HT-29 (cell line): ENCODE measurements at regions not wholly inside any gene's neighbourhood (a gene's known extent, or its start where the extent isn't known, plus 50 kb on each side); places are given as distances from the start of the nearest gene placed in this dataset.
A peak's percentile ranks its signal among the peaks of the same experiment; 100 is the strongest.

ENCODE experiments used
- DNase-seq: peaks from one replicate; pipeline ENCODE4 v3.0.0-alpha.2; 2015; ENCODE audit warnings: low spot score

DNA sequence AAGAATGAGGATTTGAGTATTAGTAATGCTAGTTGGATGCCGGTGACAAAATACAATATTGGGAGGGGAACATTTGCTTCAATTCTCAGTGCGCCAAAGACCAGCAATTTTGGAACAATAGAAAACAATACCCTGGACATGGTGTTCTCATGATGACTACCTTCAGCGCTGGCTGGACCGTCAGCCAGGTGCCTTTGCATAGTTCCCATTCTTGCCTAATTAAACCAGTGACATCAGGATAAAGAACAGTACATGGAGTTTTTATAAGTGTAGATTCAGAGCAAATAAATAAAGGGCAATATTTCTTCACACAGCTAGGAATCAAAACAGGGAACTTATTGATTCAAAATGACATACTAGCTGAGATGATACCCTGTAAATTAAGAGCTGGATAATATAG is 404.8 kb upstream of the RORA start:
- DNase-seq: no peak

DNA sequence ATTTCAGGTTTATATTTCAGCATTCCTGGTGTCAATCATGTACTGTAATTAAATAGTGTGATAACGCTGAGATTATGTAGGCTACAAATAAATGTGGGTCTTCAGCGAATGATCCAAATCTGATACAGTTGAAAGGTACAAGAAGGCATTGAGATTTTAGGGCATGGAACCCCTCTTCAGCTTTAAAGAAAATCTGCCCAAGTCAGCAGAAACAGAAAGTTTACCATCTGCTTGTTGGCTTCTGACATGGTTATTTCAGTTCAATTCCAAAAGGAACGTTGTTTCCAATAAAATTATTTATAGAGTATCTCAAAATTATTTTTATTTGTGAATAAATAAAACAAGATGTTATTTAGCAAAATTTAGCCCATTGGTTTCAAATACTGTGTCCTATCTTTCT is 400.2 kb upstream of the RORA start:
- no peak for DNase-seq

DNA sequence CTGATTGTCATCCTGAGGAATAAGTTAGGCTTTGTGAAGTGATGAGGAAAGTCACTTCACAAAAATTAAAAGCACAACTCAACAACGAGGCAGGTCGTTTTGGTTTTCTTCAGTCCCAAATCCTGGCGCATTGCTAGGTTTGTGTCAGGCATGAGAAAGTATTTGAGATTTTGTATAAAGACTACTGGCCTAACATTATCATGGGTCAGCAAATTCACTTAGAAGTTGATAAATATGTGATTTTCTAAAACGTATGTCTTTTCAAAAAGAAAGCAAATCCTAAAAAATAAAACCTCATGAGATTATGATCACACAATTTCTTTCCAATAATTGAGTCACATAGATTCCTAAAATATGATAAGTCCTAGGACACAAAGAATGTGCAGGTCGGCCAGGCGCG is 395.8 kb upstream of the RORA start:
- DNase-seq: no peak

DNA sequence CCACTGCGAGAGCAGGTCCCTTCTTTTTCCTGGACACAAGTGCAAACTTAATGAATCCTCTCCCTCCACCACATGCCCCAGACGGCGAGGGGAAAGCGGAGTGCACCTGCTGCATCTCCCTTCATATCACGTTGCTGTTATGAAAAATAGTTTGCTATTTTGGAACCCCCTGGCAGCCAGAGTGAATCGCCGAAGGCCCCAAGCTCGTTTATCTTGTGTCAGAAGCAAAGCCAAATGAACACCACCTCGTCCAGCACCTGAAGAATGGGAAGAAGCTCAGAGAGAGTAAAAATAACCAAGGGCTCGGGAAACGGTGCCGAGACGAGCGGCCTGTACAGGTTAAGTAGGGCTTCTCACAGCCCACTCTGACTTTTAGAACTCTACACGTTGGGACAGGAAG is 394.6 kb upstream of the RORA start:
- no peak for DNase-seq

DNA sequence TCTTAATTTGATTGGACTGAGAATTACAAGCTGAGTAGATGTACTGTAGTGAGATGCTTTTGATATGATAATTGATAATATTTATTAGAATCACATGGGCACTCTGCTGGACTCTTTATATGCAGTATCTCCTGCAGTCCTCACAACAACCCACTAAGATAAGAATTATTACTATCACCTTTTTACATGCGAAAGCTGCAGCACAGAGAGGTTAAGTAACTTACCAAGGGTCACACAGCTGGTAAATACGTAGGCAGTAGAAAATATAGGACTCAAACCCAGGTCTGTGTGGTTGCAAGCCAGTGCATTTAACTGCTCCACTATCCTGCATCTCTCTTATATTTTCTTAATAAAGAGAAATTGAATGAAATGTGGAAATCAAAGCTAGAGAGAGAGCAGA is 392.8 kb upstream of the RORA start:
- no peak for DNase-seq

DNA sequence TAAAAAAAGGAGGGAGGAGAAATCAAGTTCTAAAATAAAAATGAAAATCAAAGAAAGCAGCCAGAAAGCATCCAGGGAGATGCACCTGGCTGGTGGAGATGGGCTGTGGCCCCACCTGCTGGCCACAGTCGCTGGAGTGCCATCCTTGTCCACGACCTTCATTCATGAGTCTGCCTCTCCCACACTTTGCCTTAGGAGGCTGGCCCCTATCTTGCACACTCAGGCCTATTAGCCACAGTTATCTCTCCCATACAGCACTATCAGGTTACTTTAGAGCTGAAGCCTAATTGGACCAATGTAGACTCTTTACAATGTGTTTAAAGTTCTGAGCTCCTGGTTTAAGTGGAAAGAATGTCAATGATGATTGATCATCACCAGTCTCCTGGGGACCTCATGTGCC is 392.0 kb upstream of the RORA start:
- DNase-seq: peak; percentile 68

DNA sequence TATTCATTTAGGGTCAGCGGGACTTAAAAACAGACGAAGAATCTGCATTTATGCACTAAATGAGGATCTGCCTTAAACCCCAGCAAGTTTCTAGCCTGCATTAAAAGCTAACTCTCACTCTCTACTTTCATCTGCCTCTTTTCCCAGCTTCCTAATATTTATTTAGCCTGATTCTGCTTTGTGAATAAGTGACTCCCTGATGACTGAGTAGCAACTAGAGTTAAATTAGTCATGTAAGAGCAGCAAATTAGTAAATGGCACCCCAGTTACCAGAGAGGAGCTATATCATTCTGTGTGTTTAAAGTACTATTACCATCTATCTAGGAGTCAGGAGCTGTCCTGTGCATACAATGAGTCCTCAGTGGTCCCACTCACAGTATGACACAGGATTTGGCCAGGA is 391.0 kb upstream of the RORA start:
- DNase-seq: no peak

DNA sequence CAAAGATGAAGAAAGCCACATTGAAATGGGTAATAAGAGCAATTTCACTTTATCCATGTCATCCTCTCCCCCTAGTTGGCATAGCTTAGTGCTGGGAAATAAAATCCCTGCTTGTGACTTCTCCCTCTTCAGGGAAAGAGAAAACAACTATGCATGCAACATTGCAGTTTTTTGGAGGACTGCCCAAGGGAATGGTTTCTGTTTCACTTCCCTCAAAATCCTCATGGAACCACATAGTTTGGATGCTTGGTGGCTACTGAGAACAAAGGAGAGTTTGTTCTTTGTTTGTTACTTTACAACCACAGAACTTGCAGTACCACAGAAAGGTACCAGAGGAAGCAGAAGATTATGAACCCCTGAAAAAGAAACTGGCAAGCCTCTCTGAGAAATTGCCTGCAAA is 384.6 kb upstream of the RORA start:
- DNase-seq: no peak

DNA sequence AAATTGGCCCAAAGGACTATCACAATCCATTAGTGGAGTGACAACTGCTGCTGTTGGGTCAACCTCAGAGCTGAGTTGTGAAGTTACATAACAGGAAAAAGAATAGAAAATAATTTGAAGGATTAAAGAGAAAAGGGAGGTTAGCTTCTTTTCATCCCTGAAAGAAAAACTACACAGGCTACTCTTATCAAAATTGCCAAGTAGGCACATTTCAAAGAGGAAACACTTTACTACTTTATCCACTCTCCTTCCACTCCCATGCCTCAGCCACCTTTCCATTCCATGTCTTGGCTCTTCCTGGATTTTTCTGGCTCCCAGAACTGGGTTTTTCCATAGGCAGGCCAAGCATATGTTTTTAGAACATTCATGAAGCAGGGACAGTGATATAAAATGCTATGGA is 384.0 kb upstream of the RORA start:
- DNase-seq: no peak

DNA sequence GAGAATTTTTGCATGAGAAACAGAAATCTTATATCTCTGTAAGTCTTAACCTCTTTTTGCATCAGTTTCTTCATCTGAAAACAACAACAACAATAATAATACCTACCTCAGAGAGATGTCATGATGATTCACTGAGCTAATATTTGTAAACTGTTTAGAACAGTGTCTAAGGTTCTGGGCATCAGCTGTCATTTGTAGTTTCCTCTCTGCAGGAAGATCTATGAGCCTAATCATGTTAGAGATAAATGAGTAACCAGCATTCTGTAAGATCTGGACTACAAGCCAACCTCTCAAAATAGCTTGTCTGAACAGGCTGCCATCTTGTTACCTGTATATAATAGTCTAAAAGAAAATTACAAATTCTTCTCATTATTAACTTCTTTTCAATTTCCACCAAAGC is 383.0 kb upstream of the RORA start:
- no peak for DNase-seq

DNA sequence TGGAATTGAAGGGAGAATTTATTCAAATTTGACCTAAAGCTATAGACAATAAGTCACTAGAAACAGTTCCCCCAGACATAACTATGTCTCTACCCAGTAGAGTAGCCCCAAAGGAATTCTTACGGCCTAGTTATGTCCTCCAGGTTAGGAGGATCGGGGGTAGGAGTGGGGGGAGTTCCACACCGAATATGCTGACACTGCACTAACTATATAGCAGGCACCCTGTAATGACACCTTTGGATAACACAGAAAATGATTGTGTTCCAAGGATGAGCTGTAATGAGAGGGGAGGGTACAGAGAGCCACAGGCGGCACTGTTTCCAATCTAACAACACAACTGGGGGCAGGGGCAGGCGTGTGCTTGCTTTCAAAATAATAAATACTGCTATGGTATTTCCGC is 376.2 kb upstream of the RORA start:
- DNase-seq: no peak

DNA sequence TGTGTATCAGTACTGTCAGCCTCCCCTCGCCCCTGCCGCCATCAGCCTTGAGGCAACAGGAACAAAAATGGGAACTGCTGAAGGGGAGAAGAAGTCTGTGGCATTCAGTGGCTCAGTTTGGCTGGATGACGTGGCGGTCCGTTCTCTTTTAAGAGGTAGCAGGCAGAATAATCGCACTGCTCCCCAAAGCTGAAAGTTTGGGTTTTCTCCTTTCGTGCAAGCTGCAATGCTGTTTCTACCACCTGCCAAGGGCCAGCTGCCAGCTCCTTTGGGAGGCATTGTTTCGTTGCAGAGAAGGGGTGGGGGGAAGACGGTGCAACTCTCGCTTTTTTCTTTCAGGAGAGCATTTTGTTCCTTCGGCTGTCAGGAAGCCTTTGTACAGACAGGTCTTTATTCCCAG is 369.6 kb upstream of the RORA start:
- no peak for DNase-seq

DNA sequence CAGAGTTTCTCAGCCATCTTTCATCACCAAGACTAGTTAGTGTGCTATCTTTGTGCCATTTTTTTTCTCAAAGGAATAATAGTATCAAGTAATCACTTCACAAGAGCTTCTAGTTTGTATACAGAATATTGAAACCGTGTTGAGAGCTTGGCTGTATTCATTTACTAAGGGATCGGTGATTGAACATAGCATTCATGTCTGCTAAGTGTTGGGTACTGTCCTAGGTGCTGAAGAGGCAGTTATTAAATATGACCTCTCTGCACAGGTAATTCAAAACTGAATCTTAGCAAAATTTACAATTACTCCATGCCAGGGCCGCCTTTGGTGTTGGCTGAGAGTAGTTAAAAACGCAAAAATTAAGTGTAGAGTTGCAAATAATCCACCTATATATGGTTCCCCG is 355.3 kb upstream of the RORA start:
- DNase-seq: peak; percentile 37

DNA sequence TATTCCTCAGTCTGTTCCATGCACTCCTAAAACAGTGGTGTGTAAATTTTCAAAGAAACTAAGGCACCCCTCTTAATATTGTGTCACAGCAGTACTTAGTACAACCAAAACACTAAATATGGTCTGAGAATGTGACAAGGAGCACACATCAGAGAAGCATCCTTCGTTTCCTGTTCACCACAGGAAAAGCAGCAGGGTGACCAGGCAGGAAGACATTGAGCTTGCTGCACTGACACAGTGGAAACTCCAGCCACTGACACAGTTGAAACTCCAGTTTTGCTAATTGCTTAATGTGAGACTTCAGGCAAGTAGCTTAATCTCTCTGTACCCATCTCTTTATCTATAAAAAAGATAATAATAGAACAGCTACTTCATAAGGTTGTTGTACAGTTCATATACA is 353.0 kb upstream of the RORA start:
- DNase-seq: no peak

DNA sequence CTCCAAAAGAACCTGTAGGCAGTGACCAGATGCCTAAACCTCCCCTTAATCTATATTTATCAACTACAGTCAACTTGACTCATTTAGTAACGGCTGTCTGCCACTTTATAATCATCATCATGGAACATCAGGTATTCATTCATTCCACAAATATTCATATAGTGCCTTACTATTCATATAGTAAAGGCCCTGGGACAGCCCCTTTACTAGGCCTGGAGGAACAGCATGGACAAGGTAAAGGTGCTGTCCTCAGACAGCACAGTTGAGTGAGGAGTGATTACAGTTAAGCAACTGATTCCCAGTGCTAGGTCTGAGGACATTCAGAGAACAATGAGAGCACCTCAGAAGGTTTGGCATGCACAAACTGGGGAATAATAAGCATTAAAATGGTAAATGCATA is 346.5 kb upstream of the RORA start:
- DNase-seq: no peak

DNA sequence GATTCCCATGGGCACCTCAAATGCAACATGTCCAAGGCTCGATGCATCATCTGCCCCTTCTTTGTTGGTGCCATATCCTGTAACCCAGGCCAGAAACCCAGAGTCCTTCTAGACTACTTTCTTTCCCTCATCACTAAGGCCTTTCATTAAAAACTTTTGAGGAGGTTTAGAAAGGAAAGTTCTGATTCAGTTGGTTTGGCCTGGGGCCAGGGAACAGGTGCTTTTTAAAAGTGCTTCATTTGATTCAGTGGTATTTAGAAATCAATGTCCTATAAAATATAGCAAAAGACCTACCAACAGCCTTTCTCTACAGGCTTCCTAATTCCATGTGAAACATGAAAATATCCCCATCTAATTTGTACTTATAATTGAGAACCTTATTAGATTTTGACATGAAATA is 341.9 kb upstream of the RORA start:
- no peak for DNase-seq

DNA sequence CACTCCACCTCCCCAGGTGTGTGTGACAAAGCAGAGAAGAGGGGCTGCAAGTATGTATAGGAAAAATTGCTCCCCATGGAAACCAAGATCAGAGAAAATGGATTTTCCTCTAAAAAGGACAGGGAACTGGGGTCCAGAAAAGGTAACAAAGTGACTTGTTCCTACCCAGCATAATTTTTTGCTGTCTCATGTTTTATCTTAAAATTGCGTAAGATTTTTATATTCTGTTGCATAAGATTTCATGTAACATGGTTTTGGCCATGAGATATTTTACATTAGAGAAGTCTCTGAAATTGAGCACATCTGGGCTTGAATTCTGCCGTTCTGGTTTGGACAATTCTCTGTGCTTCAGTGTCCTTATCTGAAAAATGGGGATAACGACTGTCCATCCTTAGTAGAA is 335.7 kb upstream of the RORA start:
- no peak for DNase-seq

DNA sequence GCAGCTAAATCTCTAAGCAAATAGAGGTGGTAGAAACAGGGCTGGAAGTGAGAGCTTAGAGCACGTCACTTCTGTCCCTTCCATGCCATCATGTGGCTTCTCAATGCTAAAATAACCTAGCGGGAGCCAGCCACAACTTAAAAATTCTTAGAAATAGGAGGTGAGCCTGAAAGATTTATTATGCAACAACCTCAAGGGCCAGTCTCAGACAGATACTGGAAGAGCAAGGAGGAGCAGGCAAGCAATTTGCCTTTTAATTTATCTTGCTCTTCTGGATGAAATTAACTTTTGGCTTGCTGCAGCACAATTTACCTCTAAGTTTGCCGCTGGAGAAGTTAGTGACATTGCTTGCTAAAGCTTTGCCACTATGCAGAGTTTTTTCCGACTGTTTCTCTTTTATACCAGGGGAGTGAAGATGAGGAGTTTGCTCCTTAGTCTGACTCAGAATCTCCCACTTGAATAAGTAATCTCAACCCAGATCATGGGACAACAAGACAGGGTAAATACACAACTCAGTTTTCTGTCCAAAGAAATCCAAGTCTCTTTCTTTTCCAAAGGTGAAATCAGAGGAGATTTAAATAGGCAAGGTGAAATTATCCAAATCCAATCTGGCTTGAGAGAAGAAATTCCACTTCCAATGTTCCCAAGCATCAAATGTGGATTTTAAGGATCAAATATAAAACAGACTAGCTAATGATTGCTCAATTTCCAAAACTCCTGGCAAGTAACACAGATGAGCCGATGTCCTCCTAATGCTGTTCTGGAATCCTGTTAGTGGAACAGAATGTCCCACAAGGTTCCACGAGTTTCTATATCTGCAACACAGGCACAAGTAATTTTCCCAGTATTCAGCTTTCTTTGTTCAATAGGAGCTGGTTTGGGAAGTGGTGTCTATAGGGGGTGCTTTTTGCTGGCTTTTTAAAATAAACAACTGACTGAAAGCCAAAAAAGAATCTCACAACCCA is 329.4 kb upstream of the RORA start:
- no peak for DNase-seq

DNA sequence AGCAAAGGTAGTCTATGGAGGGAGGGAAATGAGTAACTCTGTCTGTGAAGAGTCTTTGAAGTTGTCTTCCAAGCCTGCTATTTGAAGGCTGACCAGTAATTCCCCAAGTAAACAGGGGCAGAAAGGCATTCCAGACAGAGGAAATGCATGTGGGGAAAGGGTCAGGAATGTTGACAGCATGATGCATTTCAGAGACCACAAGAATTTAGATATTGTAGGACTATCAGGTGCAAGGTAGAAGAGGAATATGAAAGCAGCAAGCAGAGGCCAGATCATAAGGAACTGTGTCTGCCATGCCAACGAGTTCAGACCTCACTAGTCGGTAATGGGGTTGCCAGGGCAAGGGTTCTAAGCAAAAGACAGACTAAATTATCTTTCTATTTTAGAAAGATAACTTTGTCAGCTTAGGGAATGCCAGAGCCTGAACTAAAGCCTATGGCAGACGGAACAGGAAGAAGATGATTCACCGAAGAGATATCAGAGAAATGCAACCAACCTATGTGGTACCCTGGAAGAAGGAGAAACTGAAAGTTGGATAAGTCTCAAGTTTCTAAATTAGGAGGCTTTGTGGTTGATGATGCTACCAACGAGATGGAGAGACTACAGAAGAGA is 327.0 kb upstream of the RORA start:
- peak; percentile 80 for DNase-seq

DNA sequence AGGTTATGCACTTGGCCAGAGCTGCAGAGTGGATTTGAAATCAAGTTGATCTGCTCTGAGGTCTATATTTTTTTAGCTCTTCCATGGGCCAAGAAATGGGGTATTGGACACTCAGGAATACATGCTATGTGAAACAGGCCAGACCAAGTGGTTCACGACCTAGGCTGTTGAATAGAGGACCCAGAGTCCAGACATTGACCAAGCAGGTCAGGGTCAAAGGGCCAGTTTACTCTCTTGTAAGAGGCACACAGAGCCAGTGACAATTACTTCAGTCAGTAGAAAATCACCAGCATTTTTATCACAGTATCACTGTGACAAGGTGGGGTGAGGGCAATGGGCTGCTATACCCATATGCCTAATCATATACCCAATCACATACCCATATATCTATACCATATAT is 320.6 kb upstream of the RORA start:
- no peak for DNase-seq

DNA sequence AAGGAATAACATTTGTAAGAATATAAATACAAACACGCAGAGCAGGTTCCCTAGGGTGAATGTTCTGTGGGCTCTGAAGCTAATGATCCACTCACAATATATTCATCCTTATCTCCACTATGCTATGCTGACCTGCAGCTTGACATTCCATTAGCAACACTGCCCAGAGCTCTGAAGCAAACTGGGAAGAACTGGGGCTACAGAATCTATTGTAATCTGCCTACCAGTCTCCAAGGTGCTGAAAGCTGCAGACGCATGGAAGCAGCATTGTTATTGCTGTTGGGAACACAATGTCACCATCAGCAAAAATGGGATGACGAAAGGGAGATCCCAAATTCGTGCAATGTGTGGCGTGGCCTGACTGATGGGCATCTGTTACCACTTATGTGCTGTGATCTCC is 316.7 kb upstream of the RORA start:
- DNase-seq: no peak

DNA sequence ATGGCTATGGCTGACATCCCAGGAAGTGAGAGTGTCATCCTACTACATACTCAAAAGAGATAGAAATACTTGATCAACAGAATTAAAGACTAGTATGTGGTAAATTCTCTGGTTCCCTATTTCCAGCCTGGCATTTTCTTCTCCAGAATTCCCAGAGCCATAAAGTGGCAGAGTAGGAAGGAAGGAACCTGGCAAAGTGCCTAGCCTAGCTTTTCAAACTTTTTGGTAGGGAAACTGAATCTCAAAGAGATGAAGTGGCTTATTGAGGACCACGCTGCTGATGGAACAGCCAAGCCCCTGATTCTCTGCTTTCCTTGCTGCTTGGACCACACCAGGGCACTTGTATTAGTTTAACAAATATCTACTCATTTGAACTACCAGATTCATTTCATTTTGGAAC is 312.4 kb upstream of the RORA start:
- DNase-seq: no peak

DNA sequence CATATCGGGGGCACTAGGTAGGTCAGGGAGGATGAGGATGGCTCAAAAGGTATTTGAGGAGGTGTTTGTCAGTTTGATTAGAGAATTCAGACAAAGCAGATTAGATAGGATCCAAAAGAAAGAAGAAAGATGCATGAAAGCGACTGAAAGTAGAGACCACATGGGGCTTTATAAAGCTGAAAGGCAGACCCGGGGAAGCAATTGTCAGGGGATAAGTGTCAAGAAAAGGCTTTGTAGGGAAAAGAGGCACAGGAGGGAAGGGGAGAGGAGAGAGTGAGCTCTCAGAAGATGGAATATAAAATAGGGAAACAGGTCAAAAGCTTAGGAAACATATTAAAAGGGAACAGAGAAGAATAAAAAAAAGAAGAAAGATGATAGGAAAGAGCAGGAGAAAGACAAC is 308.2 kb upstream of the RORA start:
- no peak for DNase-seq
